ENCODE measurements at regions not wholly inside any gene's neighbourhood (a gene's known extent, or its start where the extent isn't known, plus 50 kb on each side); places are given as distances from the start of the nearest gene placed in this dataset.
"Not testable (repeated sequence)": the region's sequence is repeated elsewhere in the genome, so short reads cannot be mapped to it uniquely, and the experiment has no call there.

DNA sequence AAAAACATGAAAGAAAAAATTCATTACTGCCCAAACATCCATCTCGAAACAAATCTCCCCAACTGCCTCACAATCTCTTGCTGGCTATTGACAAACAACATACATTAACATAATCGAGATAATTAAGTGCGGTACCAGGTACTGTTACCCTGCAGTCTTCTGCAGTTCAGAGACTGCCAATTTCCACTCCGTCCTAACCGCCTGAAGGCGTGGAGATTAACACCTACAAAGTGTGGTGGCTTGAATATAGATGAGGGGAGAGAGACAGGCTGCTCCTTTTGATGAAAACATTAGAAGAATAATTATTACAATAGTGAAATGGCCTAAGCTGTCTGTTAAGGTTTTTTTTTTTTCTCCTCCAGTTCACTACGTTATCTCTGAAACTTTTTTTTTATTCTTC, 258.9 kb upstream of the SOX4 start:
- DNase-seq (ENCODE audit: low read depth in 2 of 2): no peak

DNA sequence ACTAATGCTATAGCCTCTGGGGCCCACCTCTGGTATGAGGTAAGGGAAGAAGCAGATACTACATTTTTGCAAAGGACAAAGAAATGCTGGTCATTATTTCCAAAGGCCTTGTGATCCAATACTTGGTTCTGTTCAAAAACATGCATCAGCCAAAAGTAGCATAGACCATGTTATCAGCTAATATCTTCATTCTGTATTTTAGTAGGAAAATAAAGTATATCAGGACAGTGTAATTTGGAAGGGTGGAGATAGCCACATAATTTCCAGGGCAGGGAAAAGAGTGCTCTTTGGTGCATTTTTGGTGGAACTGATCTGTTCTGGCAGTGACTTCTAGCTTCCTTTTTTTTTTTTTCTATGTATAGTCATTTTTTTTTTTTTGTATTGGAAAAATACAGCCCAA, 258.0 kb upstream of the SOX4 start:
- no peak for DNase-seq (ENCODE audit: low read depth in 2 of 2)

DNA sequence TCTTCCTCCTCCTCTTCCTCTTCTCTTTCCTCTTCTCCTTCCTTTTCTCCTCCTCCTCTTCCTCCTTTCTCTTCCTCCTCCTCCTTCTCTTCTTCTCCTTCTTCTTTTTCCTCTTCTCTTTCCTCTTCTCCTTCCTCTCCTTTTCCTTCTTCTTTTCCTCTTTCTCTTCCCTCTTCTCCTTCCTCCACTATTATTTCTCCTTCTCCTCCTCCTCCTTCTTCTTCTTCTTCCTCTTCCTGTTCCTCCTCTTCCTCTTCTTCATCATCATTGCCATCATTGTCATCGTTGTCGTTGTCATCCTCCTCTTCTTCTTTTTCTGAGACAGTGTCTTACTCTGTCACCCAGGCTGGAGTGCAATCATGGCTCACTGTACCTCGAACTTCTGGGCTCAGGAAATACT, 256.3 kb upstream of the SOX4 start:
- no peak for DNase-seq (ENCODE audit: low read depth in 2 of 2)

DNA sequence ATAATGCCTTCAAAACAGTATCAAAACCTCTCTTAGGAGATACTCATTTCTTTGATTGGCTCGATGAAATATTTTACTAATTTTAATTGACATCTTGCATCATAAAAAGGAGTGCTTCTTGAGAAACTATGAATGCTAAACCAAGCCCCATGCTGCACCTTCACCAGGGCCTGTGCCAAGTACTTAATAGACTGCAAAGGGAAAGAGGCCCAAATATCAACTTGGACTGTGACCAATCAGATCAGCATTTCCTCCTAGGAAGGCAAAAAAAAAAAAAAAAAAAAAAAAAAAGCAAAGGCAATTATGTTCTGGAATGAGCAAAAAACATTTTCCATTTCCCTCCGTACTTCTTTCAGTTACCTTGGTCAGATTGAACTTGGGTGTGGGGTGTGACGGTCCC, 253.0 kb upstream of the SOX4 start:
- DNase-seq (ENCODE audit: low read depth in 2 of 2): no peak

DNA sequence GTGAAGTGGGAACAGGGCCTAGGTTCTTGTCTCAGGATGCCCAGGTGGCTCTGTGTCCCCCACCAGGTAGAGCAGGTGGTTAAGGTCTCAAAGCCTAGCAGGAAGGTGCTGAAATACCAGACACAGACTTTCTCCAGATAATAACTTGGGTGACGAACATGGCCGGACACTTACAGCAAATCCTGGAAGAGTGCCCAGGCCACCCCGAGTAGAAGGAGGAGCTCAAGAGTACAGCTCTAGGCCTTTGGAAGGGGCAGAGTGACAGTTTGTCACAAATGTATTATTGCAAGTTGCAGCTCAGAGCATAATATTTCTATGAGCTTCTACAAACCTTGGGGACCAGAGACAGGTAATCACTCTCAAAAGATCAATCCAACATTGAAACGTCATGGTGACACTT, 251.6 kb upstream of the SOX4 start:
- no peak for DNase-seq (ENCODE audit: low read depth in 2 of 2)

DNA sequence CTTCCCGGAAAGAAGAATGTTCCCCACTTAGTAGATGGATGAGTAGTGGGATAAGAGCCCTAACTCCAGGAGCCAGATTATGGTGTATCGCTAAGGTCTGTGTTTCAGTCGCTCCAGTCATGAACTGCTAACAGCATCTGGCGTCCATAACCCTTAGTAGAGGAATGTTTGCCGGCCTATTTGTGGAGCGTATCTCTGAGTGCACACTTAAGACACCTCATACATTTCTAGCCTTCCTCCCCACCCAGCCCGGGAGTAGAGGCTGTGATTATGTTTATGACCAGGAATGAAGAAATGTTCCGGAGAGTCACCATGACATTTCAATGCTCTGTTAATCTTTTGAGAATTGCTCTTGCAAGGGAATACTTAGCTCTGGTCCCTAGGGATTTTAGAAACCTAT, 251.1 kb upstream of the SOX4 start:
- DNase-seq (ENCODE audit: low read depth in 2 of 2): no peak

DNA sequence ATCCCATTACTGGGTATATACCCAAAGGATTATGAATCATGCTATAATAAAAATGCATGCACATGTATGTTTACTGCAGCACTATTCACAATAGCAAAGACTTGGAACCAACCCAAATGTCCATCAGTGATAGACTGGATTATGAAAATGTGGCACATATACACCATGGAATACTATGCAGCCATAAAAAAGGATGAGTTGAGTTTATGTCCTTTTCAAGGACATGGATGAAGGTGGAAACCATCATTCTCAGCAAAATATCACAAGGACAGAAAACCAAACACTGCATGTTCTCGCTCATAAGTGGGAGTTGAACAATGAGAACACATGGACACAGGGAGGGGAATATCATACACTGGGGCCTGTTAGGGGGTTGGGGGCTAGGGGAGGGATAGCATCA, 247.8 kb upstream of the SOX4 start:
- DNase-seq (ENCODE audit: low read depth in 2 of 2): not testable (repeated sequence)

DNA sequence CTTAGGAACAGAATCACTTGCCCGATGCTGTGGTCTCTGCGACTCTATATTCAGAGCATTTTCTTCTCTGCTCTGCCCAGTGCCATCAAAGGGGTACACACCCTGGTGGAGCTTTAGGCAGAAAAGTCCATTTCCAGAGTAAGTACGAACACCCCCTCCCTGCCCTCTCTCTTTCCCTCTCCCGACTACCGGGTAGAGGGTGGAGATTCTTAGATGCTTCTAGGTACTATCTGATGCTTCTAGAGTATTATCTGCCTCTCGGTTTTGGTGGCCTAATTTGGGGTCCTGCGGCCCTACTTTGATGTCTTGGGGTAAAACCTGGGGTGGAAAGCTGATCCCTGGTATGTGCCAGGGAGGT, 245.4 kb upstream of the SOX4 start:
- DNase-seq (ENCODE audit: low read depth in 2 of 2): no peak

DNA sequence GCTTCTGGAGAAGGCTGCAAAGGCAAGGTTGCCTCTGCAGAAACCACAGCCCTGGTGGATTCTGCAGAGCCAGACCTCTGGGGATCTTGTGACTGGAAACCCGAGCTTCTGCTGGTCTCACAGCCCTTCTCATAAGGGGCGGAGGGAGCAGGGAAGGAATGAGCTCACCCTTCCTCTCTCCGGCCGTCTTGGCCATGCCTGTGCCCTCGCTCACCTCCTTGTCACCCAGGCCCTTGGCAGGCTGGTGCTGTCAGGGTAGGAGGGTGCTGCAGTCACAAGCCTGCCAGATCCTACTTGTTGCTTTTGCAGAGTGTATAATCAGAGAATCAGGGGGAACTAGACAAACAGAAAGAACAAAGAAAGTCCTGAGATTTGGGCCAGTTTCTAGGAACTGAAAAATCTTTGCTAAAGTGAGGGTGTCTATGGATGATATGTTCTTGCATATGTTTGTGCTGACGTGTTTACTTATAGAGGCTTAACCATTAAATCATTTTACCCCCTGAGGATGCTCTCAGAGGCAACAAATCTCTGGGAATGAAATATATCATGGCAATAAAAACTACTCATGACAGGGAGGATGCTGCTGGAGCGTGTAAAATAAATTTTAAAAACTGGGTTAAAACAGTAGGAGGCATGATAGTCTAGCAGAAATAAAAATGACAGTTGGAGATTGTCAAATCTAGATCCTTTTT, 244.9 kb upstream of the SOX4 start:
- no peak for DNase-seq (ENCODE audit: low read depth in 2 of 2)

DNA sequence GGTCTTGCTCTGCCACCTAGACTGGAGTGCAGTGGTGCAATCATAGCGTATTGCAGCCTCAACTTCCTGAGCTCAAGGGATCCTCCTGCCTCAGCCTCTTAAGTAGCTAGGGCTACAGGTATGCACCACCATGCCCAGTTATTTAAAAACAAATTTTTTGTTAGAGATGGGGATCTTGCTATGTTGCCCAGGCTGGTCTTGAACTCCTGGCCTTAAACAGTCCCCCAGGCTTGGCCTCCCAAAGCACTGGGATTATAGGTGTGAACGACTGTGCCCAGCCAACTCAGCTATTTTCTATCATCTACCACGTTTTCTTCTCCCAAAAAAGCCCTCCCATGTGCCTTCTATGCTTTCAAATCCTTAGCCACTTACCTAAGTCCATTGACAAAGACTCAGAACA, 243.7 kb upstream of the SOX4 start:
- DNase-seq (ENCODE audit: low read depth in 2 of 2): no peak

DNA sequence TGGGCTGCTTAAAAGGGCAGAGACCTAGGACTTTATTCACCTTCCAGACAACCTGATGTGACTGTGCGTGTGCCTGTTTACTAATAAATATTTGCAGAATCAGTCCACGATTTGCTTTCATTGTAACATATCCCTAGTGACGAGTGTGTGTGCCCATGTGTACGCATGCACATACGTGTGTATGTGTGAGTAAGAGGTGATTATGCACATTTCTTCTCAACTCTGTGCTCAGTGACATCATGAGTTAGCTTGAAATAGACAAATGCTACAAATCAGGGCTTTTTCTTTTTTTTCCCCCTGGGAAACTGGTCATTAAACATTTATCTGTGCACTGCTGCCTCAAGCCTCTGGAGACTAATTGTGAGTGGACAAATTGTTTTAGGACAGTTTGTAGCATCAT, 242.6 kb upstream of the SOX4 start:
- DNase-seq (ENCODE audit: low read depth in 2 of 2): no peak

DNA sequence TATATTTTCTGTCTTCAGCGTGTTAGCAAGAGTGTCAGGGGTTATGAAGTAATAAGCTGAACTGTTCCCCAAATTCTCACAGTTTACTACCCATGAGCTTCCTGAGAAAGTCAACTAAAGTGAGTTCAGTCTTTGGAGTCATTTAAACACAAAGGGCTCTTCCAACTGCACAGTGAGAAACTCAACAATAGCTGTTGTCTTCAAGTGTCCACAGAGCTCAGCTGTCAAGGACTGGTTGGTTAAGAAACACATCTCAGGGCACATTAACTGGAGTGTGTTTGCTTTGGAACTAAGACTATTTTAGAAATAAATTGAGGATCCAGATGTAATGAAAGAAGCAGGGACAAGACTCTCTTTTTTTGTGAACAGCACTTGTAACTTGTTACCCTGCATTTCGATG, 241.4 kb upstream of the SOX4 start:
- no peak for DNase-seq (ENCODE audit: low read depth in 2 of 2)

DNA sequence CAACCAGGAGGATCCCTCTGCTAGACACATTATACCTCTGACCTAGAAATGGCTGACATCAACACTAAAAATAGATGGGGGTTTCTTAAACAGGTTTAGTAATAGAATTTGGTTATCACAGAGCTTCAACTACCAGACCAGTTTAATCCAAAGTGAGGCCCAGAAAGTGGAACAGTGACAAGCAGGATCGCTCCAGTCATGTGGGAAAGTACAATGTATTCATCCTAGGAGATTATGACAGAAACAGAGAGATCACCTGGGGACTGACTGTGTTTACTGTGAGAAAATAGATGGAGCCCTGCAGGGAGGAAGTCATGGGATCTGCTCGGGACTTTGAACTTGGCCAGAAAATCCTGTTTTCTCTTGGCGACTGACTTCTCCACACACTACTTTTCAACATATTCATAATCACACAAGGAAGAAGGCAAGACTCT, 238.7 kb upstream of the SOX4 start:
- no peak for DNase-seq (ENCODE audit: low read depth in 2 of 2)

DNA sequence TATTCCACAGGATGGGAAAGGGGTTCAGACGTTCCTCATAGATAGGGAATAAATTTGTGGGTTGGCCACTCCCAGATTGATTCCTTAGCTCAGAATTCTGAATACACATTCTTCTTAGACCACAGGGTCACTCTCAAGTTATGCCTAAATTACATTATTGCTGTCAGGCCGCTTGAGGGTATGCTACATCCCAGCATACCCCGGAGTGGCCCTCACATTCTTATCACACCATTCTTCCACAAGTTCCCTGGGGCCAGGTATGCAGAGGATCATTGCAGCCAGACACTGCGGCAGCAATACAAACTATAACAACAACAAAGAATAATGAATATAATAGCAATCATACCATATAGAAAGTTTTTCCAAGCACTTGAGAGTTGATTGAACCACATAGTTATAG, 237.9 kb upstream of the SOX4 start:
- DNase-seq (ENCODE audit: low read depth in 2 of 2): no peak

DNA sequence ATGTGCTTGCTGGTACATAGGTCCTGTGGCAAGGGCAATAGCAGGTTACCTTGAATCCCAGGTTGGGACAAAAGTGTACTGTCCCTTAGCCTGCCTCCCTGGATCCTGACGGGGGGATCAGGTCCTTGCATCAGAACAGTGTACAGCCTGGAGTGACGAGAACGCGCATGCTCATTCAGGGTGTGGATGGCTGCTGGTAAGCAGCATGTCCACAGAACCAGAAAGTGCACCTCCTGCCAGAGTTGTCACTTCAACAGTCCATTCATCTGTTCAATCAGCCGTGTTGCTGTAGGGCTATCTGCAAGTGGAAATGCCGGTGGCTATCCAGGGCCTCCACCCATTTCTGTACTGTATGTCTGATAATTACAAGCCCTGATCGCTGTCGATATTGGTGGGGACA, 236.3 kb upstream of the SOX4 start:
- DNase-seq (ENCODE audit: low read depth in 2 of 2): no peak

DNA sequence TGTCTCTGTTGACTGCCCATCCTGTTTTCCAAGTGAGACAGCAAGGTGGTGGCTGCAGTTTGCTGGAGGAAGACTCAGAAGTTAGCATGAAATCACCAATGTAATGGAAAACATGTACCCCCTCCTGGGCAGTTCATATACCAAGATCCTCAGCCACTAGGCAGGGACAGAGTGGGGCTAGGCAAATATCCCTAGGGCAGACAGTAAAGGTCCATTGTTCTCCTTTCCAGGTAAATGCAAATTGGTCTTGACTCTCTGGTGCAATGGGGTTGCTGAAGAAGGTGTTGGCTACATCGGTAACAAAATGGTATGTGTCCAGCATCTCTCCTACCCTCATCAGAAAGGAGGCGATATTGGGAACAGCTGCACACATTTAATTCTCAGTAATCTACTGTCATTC, 233.6 kb upstream of the SOX4 start:
- DNase-seq (ENCODE audit: low read depth in 2 of 2): no peak

DNA sequence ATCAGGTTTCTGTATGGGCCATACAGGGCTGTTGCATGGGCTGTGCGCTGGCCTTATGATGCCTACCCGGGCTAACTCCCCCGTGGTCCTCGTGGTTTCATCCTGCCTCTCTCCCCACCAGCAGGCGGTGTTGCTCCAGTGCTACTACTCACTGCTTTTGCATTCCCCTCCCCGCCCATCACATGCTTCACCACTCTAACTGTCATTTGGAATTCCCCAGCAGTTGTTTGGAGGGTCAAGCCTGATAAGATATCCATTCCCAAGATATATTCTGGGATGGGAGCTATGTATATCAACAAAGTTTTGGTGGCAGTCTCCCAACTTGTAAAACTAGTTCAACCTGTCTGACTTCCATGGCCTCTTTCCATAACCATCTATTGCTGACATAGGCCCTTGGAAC, 233.2 kb upstream of the SOX4 start:
- no peak for DNase-seq (ENCODE audit: low read depth in 2 of 2)

DNA sequence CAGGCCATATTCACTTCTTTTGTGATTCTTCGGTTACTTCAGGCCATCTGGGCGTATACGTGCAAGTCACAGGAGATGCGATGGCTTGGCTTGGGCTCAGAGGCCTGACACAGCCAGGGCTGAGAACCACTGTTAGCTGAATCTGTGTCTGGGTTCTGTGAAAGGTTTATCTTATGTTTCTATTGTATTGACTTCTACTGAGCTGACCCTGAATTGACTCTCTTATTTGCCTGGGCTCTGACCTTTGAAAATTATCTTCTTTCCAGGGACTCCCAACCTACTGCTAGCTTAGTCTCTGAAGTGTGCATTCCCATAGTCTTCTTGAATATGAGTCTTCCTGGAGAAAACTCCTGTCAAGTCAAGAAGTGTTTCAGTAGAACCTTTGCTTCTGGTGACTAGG, 226.4 kb upstream of the SOX4 start:
- no peak for DNase-seq (ENCODE audit: low read depth in 2 of 2)

DNA sequence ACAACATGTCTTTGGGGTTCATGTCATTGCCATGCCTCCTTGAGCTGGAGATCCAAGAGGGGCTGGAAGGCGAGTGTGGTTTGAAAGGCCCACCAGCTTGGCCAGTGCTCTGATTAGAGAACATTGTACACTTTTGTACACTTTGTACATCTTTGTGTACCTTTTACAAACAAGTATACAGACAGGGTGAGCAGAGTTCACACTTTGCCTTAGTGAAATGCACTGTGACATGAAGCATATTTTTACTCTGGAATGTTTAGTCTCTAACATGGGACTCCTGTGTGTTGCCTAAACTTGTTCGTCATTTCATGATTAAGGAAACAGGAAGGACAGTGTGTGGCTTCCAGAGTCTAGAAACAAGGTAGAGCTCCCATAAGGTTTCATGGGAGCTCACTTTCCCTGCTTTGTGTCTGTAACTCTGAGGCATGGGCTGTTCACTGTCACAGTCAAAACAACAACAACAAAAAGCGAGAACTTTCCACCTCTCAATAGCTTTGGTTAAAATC, 225.8 kb upstream of the SOX4 start:
- DNase-seq (ENCODE audit: low read depth in 2 of 2): no peak

DNA sequence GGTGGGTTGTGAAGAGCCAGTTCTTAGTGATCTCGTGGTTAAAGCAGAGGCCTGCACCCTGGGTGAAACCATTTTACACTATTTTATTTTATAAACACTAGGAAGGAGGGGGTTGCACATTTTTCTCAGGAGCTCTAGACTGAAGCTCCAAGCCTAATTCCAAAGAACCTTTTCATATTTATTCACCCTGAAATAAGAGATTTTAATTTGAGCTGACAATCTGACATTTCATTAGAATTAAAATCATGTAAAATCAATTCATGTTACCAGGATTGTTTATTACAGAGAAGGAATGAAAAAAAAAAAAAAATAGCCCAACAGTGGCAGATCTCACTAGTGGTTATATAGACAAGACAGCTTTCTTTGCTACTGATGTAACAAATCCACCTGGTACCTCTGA, 222.5 kb upstream of the SOX4 start:
- no peak for DNase-seq (ENCODE audit: low read depth in 2 of 2)

DNA sequence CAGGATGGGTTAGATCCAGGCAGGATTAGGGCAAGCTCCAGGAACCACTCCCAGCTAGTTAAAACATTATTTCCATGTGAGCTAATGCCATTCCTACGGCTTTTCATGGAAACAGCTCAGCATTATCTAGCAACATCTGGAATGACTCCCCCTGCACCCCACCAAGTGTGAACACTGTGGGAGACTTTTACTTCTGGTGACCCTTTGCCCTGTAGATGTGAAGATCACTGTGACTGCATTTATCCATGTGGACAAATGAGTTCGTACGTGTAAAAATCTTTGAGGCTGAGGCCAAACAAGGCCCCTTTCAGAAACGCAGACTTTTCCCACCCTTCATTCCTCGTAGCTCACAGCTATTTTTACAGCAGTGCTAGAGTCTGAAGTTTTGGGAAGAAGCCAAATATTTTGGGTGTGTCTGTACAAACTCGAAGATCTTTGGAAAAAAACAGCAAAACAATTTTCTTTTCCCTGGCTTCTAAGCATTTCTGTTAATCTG, 221.8 kb upstream of the SOX4 start:
- no peak for DNase-seq (ENCODE audit: low read depth in 2 of 2)

DNA sequence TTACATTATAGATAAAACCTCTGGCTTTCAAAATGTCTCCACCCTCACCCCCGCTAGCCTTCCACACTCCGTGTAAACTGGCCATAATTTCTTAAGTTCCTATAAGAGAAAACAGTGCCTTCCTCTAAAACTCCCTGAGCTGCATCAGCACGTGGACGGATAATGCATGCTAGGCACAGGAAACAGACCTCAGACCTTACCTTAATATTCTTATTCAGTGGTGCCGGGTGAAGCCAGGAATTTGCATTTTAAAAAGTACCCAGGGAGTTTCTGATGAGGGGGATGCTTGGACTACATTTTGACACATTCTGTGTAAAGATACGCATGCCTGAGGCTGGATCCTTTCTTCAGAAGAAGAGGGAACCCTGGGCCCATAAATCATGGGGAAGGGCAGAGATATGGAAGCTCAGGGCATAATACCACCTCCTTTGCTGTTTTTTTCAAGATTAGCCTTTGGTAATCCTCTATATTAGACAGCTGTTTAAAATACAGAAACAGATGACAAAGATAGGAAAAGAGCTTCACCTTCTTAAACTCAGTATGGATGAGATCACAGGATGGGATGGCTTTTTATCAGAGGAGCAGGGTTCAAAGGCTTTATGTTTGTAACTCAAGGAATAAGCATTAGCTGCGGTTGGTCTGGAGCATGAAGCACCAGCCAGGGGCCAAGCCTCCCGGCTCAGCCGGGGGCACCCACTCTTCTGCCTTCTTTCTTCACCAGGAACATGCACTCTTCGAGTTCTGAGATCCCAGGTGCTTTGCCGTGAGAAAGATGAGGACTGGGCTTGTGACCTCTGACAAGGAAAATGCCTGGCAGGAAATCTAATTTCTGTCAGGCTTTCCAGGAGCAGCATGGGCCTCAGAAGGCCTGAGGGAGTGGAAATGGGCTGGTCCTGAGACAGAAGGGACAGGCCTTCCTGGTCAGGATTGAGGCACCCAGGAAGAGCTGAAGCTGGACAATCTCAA, 218.1 kb upstream of the SOX4 start:
- no peak for DNase-seq (ENCODE audit: low read depth in 2 of 2)

DNA sequence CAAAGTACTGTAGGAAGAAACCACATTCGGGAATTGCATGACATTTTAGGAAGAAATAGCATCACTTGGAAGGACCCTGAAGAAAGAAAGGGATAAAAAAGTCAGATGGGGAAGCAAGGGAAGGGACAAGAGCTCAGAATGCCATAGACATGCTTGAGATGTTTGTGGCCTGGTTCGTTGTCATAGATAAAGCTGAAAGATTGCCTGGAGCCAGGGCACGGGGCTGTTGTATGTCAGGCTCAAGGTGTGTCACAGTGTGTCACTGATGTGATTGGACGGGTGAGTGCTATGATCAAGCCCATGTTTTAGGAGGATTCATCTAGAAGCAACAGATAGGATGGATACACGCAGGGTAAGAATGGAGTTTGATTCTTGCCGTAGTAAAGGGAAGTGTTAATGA, 216.2 kb upstream of the SOX4 start:
- DNase-seq (ENCODE audit: low read depth in 2 of 2): no peak

All from stimulated activated CD8-positive, alpha-beta memory T cell treated with anti-CD3 and anti-CD28 coated beads, Interleukin-15, amount 100 ng/mL, for 48 hours (primary cell).